Activated naive CD4-positive, alpha-beta T cell treated with anti-CD3 and anti-CD28 coated beads for 36 hours (primary cell): ENCODE measurements at regions not wholly inside any gene's neighbourhood (a gene's known extent, or its start where the extent isn't known, plus 50 kb on each side); places are given as distances from the start of the nearest gene placed in this dataset.
"Not testable (repeated sequence)": the region's sequence is repeated elsewhere in the genome, so short reads cannot be mapped to it uniquely, and the experiment has no call there.

Experiments
- CTCF ChIA-PET: fragments of 350-600 bp; sonication (Branson Sonifier 250); formaldehyde crosslinking; loops from one replicate; lab custom pipeline; 2021; ENCODE audit warnings: antibody characterized with exemption; lab: Charles Lee
- DNase-seq: peaks from one replicate; pipeline ENCODE4 v3.0.0-alpha.2; 2020
- H3K27ac Mint-ChIP-seq: one replicate; pipeline ENCODE4 v1.8.0; 2021; ENCODE audit warnings: mild to moderate bottlenecking, mixed read lengths
- H3K27me3 Mint-ChIP-seq: one replicate; pipeline ENCODE4 v1.8.0; 2021; ENCODE audit warnings: low read depth, mixed read lengths
- H3K36me3 Mint-ChIP-seq: one replicate; pipeline ENCODE4 v1.8.0; 2021; ENCODE audit warnings: low read depth, mixed read lengths
- H3K4me1 Mint-ChIP-seq: one replicate; pipeline ENCODE4 v1.8.0; 2021; ENCODE audit warnings: low read depth, mixed read lengths
- H3K4me3 Mint-ChIP-seq: one replicate; pipeline ENCODE4 v1.8.0; 2021; ENCODE audit warnings: mild to moderate bottlenecking, moderate library complexity, mixed read lengths
- H3K9me3 Mint-ChIP-seq: one replicate; pipeline ENCODE4 v1.8.0; 2021; ENCODE audit warnings: mixed read lengths
- intact Hi-C: fragments of 100-400 bp; cut with micrococcal nuclease; formaldehyde crosslinking; loops from one replicate; pipeline ENCODE4 v1.15.1; 2023

DNA sequence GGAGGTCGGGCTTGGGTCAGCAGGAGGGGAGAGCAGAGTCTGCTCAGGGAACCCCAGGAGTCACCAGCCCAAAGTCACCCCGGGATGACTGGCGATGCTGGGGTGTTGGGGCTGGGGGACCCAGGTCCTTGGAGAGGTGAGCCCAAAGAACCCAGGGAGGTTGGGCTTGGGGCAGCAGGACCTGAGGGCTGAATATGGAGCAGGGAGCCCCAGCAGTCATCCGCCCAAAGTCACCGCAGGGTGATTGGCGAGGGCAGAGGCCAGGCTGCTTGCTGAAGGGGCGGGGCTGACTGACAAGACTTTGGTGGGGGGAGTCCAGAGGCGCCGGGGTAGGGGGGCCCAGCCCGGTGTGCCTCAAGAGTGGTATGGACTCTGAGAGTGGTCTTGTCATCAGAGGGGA, 151.2 kb downstream of the TBC1D2B start:
- H3K4me3 Mint-ChIP-seq, H3K9me3 Mint-ChIP-seq, H3K36me3 Mint-ChIP-seq, DNase-seq, H3K27me3 Mint-ChIP-seq, H3K4me1 Mint-ChIP-seq, CTCF ChIA-PET, intact Hi-C loops, H3K27ac Mint-ChIP-seq: not testable (repeated sequence)

DNA sequence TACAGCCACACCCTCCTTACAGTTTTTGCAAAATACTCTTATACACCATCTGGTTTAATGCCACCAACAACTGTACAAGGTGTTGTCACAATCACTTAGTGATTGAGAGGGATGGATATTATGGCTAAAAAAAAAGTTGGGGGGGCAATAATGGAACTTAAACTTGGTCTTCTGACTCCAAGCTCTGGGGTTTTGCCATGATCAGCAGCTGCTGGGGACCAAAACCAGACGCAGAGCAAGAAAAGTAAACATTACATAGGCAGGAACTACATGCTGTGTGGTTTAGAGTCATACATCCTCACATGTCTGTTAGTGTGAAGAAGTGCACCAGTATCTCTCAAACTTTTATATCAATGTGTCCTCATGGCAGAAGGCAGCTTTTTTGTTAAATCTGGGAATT, 152.4 kb downstream of the TBC1D2B start:
- intact Hi-C loops, H3K9me3 Mint-ChIP-seq, DNase-seq, H3K4me1 Mint-ChIP-seq, CTCF ChIA-PET, H3K27me3 Mint-ChIP-seq, H3K4me3 Mint-ChIP-seq, H3K36me3 Mint-ChIP-seq, H3K27ac Mint-ChIP-seq: not testable (repeated sequence)

DNA sequence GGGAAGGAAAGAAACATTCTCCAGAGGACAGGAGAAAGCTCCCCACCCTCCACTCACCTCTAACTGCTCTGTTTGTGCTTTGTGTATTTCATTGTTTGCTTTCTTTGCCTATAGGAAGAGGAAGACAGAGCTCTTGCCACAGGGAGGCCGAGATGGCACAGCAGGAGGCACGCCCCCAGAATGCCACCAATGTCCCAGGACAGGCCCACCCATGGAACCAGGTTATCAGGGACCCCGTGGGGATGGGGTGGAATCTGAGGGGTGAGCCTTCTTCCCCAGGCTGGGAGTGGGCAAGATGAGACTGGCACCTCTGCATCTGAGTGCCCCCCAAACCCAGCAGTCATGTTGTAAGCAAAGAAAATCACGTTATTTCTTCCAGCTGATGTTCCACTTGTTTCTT, 155.8 kb downstream of the TBC1D2B start:
- Mint-ChIP-seq H3K4me1 (no peaks in the 10 kb centered on the region), H3K27me3 (no peaks in the 10 kb centered on the region), H3K4me3 (no peak overlapping the region), H3K27ac (no peak overlapping the region), H3K9me3 (no peaks in the 10 kb centered on the region), H3K36me3 (no peaks in the 10 kb centered on the region)
- CTCF ChIA-PET, result no interaction called here
- DNase-seq, result peak; percentile 1
- intact Hi-C loops, result no loop called here

DNA sequence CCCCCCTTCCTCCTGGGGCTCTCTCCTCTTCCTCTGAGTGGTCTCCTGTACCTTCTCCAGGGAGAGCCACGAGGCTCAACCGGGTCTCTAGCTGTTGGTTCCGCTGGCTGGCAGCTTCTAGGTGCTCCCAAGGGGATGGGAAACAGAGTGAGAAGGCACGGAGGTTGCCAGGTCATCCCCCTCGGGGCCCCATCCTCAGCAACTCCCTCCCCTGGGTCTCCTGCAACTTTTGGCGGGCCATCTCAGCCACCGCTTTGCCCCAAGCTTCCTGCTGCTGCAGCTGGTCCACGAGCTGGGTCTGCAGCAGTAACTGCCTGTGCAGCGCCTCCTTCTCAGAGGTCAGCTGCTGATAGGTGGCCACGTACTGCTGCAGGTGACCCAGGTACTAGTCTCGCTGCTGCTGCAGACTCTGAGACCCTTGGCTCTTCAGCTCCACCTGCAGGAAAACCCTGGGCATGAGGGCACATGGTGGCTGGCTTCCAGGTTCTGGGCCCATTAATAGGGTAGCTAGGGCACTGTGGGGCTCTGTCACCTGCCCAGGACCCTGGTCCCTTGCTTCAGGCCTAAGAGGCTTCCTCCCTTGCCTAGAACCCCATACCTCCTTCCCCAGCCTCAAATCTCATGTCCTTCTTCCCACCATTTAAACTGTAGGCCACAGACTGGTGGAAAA, 160.4 kb downstream of the TBC1D2B start:
- intact Hi-C loops, H3K4me3 Mint-ChIP-seq, H3K27me3 Mint-ChIP-seq, H3K9me3 Mint-ChIP-seq, DNase-seq, CTCF ChIA-PET, H3K4me1 Mint-ChIP-seq, H3K36me3 Mint-ChIP-seq, H3K27ac Mint-ChIP-seq: not testable (repeated sequence)

DNA sequence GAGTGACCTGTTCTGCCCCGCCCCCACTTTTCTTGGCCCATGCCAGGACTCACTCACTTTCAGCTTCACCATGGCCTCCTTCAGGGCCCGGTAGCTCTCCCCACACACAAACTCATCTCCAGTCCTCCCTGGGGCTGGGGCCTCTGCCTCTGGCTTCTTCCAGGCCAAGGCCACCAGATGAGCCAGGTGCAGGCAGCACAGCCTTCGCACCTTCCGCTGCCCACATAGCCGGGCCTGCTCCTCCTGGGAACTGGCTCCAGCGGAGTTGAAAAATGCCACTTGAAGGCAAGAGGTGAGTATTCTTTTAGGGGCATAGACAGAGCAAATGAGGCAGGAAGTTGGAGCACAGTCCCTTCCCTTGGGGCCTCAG, 161.6 kb downstream of the TBC1D2B start:
- CTCF ChIA-PET, H3K27me3 Mint-ChIP-seq, DNase-seq, H3K27ac Mint-ChIP-seq, H3K4me1 Mint-ChIP-seq, intact Hi-C loops, H3K36me3 Mint-ChIP-seq, H3K9me3 Mint-ChIP-seq, H3K4me3 Mint-ChIP-seq: not testable (repeated sequence)

DNA sequence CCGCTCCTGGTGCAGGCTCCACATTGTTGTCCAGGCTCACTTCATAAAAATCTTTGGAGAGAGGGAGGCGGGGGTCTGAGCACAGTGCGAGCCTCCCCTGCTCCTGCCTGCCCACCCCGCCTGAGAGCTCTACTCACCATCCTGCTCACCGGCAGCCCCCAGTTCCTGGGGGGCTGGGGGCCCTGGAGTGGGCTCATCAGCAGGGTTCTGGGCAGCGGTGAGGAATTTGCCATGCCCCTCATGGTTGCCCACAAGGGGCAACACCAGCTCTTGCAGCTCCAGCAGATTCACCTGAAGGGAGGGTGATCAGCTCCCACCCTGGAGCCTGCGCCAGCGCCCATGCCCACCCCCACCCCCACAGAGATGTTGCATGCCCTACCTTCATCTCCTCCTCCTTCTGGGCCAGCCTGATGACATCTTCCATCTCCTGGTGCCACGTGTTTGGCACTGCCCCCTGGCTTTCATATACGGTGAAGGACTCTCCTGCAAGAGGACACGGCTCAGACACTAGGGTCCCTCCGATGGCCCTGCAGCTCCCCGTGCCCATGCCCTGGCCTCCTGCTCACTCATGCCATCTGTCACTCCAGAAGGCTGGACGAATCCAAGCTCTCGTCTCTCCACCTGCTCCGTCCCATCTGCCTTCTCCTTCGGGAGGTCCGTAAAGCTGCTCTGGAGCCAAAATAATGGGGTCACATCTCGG, 162.1 kb downstream of the TBC1D2B start:
- H3K4me3 Mint-ChIP-seq, result no peak overlapping the region
- H3K27me3 Mint-ChIP-seq, result no peaks in the 10 kb centered on the region
- no peak overlapping the region for H3K27ac Mint-ChIP-seq
- no peak for DNase-seq
- CTCF ChIA-PET, result no interaction called here
- no peaks in the 10 kb centered on the region for H3K9me3 Mint-ChIP-seq
- intact Hi-C loops, result no loop called here
- H3K36me3 Mint-ChIP-seq, result no peaks in the 10 kb centered on the region
- H3K4me1 Mint-ChIP-seq, result no peaks in the 10 kb centered on the region

DNA sequence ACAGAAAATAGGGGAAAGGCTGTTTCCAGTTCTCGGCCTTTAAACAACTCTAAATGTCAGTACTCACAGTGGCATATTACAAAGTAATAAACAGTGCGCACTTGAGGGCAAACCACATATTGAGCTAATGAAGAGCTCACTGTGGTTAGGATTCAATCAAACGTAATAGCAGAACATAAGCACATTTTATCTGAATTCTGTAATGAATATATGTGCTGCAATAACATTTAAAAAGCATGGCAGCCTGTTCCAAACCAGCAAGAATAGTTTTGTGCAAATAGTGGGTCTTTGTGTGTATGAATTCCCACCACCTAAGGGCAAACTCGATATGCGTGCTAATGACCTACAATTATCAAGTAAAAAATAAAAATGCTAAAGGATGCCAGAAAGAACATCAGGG, 163.0 kb downstream of the TBC1D2B start:
- H3K4me1 Mint-ChIP-seq, CTCF ChIA-PET, H3K9me3 Mint-ChIP-seq, H3K4me3 Mint-ChIP-seq, H3K27me3 Mint-ChIP-seq, H3K27ac Mint-ChIP-seq, H3K36me3 Mint-ChIP-seq, DNase-seq: not testable (repeated sequence)
- intact Hi-C loops, result loop anchor here (5.0 kb wide), 2 partner anchors 43 to 193 kb away; no protein-coding TSS in a partner anchor

DNA sequence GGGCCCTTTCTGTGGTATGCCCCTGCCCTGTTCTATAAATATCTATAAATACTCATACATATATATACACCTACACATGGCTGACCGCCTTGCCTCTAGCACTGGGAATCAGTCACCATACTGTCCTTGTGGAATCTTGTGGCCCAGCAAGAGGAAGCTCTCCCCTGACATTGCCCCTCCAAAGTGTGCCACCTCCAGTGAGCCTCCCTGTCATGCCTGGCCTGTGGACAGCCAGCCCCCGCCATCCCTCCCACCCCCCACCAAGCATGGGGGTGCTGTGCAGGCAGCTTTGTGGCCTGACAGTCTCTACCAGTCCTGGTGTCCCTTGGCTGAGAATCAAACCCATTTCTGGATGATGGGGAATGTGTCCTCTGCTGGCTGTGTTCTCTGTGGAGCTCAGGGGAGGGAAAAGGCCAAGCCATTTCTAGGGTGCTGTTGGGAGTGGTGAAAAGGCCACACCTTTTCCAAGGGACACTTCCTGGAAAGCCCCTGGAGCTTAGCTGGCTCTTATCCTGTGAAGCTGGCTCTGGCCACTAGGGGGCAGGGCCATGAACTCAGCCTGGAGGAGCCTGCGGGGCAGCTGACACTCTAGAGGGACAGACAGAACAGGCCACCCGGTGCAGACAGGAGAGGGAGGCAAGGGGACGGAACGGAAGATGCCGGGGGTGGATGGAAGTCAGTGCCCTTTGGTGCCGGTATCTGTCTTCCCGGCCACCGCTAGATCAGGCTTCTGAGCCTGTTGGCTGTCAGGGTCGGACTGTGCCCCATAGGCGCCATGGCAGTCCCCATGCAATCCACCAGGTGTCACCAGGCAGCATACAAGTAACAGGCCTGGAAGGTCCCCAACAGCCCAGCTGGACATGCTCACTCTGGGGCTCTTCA, 167.2 kb downstream of the TBC1D2B start:
- H3K27ac Mint-ChIP-seq, result peak overlapping the region; percentile 58
- CTCF ChIA-PET, result interaction anchor here (0.6 to 2.6 kb wide), 17 partner anchors 9 to 551 kb away, joined by 3 to 14 read pairs (median 4); no protein-coding TSS in a partner anchor
- not testable (repeated sequence) for H3K36me3 Mint-ChIP-seq, H3K4me1 Mint-ChIP-seq, H3K27me3 Mint-ChIP-seq, H3K9me3 Mint-ChIP-seq
- intact Hi-C loops, result loop anchor here (1.0 to 5.0 kb wide), 3 partner anchors 34 to 197 kb away; no protein-coding TSS in a partner anchor
- DNase-seq, result peak; percentile 87
- H3K4me3 Mint-ChIP-seq, result peak overlapping the region; percentile 67

DNA sequence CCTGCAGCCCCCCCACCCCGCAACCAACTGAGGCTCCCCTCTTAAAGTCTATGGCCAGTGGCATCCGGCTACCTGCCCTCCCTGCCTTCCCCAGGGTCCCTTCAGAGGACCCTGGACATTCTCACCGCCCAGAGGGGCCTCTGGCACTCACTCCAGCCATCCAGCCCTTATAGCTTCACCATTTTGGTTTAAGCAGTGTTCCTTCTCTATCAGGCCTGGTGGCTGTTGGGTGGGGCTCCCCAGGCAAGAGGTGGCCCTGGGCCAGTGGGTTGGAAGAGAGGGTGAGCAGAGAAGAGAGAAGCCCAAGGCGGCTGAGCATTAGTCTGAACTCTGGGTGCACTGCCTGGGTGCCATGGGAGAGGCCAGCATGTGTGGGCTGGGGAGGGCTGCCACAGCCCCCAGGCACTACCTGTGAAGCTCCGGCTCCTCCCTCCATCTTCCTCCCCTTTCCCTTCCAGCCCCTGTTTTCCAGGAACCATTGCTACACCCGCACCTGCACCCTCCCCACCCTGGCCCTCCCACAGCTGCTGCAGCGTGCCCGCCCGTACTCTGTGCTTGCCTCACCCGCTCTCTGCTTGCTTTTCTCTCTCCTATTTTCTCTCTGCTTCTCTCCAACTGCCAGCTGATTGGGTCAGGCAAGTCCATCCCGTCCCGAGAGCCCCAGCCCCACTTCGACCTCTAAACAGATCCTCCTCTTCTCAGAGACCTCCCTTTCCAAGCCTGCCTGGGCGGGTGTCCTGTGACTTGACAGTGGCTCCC, 168.2 kb downstream of the TBC1D2B start:
- intact Hi-C loops, result no loop called here
- Mint-ChIP-seq H3K27me3 (no peaks in the 10 kb centered on the region), H3K9me3 (no peaks in the 10 kb centered on the region), H3K4me1 (peaks cover 2% of the 10 kb centered on the region), H3K27ac (no peak overlapping the region), H3K4me3 (no peak overlapping the region), H3K36me3 (no peaks in the 10 kb centered on the region)
- DNase-seq, result no peak
- CTCF ChIA-PET, result interaction anchor here (0.6 to 2.6 kb wide), 14 partner anchors 8 to 331 kb away, joined by 3 to 14 read pairs (median 5); no protein-coding TSS in a partner anchor

DNA sequence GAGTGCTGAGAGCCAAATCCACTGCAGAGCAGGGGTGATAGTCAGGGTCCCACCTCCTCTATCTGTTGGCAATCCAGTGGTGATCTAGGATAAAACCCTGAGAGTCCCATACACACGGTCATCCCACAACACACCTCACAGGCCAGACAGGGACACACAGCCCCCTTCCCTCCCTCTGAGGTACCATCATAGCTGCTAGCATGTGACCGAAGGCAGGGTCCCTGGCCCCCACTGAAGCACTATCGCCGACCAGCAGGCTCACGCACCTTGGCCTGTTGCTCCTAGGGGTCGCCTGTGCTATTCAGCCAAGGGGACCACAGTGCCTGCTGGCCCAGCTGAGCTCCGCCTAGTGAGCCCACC, 168.8 kb downstream of the TBC1D2B start:
- H3K9me3 Mint-ChIP-seq, H3K36me3 Mint-ChIP-seq, H3K4me1 Mint-ChIP-seq, intact Hi-C loops, H3K27ac Mint-ChIP-seq, DNase-seq, H3K27me3 Mint-ChIP-seq, H3K4me3 Mint-ChIP-seq: not testable (repeated sequence)
- CTCF ChIA-PET, result interaction anchor here (1.1 to 2.0 kb wide), 5 partner anchors 10 to 373 kb away, joined by 3 to 7 read pairs (median 5); no protein-coding TSS in a partner anchor

DNA sequence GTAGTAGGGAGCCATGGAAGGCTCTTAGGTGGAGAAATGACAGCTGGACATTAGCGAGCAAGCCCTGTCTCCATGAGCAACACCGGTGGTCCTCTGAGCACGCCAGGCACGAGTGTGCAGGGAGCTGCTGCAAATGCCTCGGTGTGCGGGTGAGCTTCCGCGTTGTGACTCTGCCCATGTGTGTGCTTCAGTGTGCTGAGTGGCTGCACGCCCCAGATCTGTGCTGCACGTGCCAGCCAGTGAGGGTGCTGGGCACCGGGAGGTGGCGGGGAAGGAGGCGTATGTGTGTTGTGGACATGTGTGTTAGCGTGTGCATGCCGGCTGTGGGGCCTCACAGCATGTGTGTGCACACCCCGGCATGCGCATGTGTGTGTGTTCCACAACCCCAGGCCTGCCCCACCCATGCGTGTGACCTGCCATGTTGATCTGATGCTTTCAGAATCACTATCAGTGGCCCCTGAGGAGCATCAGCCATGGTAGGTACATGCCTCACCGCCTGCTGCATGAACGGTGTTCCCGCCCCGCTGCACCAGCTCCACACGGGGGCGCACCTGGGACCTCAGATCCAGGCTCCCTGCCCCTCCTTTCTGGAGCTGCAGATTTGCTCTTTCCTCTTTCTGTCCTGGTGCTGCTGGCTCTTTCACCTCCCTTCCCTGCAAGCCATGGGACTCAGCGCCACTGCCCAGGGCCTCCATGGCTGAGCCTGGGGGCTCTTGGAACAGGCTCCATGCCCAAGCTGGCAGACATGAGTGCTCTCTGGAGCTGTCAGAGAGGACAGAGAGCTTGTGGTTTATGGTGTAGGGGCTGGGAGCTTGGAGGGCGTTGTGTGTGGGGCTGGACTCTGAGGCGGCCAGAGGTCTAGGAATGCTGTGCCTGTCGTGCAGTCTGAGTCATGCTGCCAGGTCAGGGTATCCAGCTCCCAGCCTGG, 169.4 kb downstream of the TBC1D2B start:
- intact Hi-C loops, result no loop called here
- Mint-ChIP-seq H3K4me3 (no peak overlapping the region), H3K4me1 (peaks cover 2% of the 10 kb centered on the region), H3K36me3 (no peaks in the 10 kb centered on the region), H3K27me3 (no peaks in the 10 kb centered on the region), H3K27ac (no peak overlapping the region), H3K9me3 (no peaks in the 10 kb centered on the region)
- peak; percentile 81 for DNase-seq
- CTCF ChIA-PET, result interaction anchor here (0.6 to 2.0 kb wide), 8 partner anchors 10 to 374 kb away, joined by 3 to 7 read pairs (median 4); no protein-coding TSS in a partner anchor
